Muscle layer of duodenum (tissue), 2 donors: ENCODE measurements at regions not wholly inside any gene's neighbourhood (a gene's known extent, or its start where the extent isn't known, plus 50 kb on each side); places are given as distances from the start of the nearest gene placed in this dataset.

Source experiments
- H3K27ac ChIP-seq: one replicate; pipeline ENCODE4 v1.7.0; 2013; ENCODE audit warnings: mild to moderate bottlenecking, low read length
- H3K27me3 ChIP-seq: one replicate; pipeline ENCODE4 v1.7.0; 2013; ENCODE audit warnings: low read depth, mild to moderate bottlenecking, control low read depth, low read length
- H3K36me3 ChIP-seq, 2 donors: one replicate each; pipeline ENCODE4 v1.7.0; 2013; ENCODE audit warnings: low read length in 2 of 2, control low read depth in 1 of 2, mild to moderate bottlenecking in 1 of 2; ENCODE audit not compliant: insufficient read depth in 2 of 2, control insufficient read depth in 1 of 2
- H3K4me1 ChIP-seq, 2 donors: one replicate each; pipeline ENCODE4 v1.7.0; 2013; ENCODE audit warnings: low read length in 2 of 2, mild to moderate bottlenecking in 2 of 2, control low read depth in 1 of 2, moderate library complexity in 1 of 2; ENCODE audit not compliant: insufficient read depth in 2 of 2, control insufficient read depth in 1 of 2
- H3K4me3 ChIP-seq, 2 donors: one replicate each; pipeline ENCODE4 v1.7.0; 2013; ENCODE audit warnings: low read length in 2 of 2, low read depth in 1 of 2, mild to moderate bottlenecking in 1 of 2
- H3K9me3 ChIP-seq, 2 donors: one replicate each; pipeline ENCODE4 v1.7.0; 2013; ENCODE audit warnings: low read length in 2 of 2, control low read depth in 1 of 2, mild to moderate bottlenecking in 1 of 2; ENCODE audit not compliant: control insufficient read depth in 1 of 2
- donor health status: healthy.

DNA sequence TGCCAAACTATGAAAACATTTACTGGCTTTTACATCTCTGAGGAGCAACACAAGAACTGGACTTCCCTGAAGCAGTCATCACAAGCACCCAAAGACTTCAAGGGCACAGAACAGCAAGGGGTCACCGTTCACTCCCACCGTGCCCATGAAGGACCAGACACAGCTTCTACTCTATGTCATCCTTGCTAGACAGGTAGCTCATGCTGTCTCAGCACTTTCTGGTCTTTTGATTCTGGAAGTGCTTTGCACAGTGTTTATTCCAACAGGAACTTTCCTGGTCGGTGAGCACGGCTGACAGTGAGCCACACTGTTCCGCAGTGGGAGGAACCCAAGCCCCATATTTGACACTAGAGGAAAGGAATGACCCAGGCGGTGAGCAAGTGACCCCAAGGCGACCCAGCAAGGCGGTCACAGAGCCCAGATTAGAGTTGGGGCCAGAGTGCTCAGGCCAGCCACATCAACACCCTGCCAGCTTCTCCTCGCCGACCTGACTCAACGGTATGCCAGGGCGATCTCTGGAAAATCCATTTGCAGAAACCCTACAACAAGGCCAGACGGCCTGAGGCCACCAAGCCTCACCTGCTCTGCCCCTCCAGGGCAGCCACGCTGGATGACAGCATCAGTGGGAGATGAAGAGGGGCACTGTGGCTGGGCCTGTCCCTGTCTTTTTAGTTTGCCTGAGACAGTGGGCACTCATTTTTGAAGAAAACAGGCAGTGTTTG lies 318.6 kb downstream of the TCERG1L start:
- Histone ChIP-seq H3K4me1 (no peaks in the 10 kb centered on the region), H3K36me3 (no peaks in the 10 kb centered on the region), H3K4me3 (no peak overlapping the region), H3K9me3 (peaks cover 0 to 4% of the 10 kb centered on the region in 2 donors), H3K27ac (no peak overlapping the region), H3K27me3 (no peaks in the 10 kb centered on the region)

- Histone ChIP-seq H3K4me3 (no peak overlapping the region), H3K27ac (no peak overlapping the region), H3K4me1 (no peaks in the 10 kb centered on the region), H3K36me3 (no peaks in the 10 kb centered on the region), H3K27me3 (no peaks in the 10 kb centered on the region), H3K9me3 (peaks cover 0 to 4% of the 10 kb centered on the region in 2 donors)
Observed at GRCh38 chr10:130993612-130994011, 317.9 kb downstream of the TCERG1L start.

GRCh38 chr10:130994191-130994590 lies 317.3 kb downstream of the TCERG1L start:
- H3K4me3 ChIP-seq: no peak overlapping the region
- H3K4me1 ChIP-seq: no peaks in the 10 kb centered on the region
- no peak overlapping the region for H3K27ac ChIP-seq
- no peaks in the 10 kb centered on the region for H3K27me3 ChIP-seq
- H3K36me3 ChIP-seq: no peaks in the 10 kb centered on the region
- H3K9me3 ChIP-seq: peaks cover 0 to 4% of the 10 kb centered on the region in 2 donors

DNA sequence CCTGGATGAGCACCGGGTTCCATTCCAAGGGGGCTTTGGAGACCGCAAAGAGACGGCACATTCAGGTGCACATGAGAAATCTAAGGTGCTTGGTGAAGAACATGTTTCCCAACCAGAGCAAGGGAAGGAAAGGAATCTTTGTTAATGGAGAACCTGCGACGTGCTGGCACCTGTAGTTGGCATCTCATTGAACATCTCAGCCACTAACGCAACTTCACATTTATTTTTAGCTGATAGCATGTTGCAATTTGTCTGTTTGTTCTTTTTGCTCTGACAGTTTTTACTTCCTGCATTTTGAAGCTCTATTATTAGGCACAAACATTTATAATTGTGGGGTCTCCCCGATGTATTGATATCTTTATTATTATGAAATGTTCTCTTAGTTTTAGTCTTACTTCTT lies 316.7 kb downstream of the TCERG1L start:
- Histone ChIP-seq H3K4me3 (no peak overlapping the region), H3K9me3 (peaks cover 0 to 4% of the 10 kb centered on the region in 2 donors), H3K36me3 (no peaks in the 10 kb centered on the region), H3K27me3 (no peaks in the 10 kb centered on the region), H3K4me1 (no peaks in the 10 kb centered on the region), H3K27ac (no peak overlapping the region)

- no peak overlapping the region for H3K4me3 ChIP-seq
- peaks cover 0 to 4% of the 10 kb centered on the region in 2 donors for H3K9me3 ChIP-seq
- peaks cover 4% of the 10 kb centered on the region for H3K27me3 ChIP-seq
- H3K4me1 ChIP-seq: no peaks in the 10 kb centered on the region
- no peak overlapping the region for H3K27ac ChIP-seq
- H3K36me3 ChIP-seq: no peaks in the 10 kb centered on the region
Observed at GRCh38 chr10:130997267-130998045, 314.1 kb downstream of the TCERG1L start.

- no peak overlapping the region for H3K27ac ChIP-seq
- H3K36me3 ChIP-seq: no peaks in the 10 kb centered on the region
- H3K27me3 ChIP-seq: peaks cover 4% of the 10 kb centered on the region
- no peaks in the 10 kb centered on the region for H3K4me1 ChIP-seq
- no peak overlapping the region for H3K4me3 ChIP-seq
- H3K9me3 ChIP-seq: peaks cover 0 to 4% of the 10 kb centered on the region in 2 donors
Observed at GRCh38 chr10:130998046-130998435, 313.5 kb downstream of the TCERG1L start.

- Histone ChIP-seq H3K4me1 (no peaks in the 10 kb centered on the region), H3K27me3 (peaks cover 4% of the 10 kb centered on the region), H3K36me3 (no peaks in the 10 kb centered on the region), H3K27ac (no peak overlapping the region), H3K4me3 (no peak overlapping the region), H3K9me3 (peaks cover 0 to 4% of the 10 kb centered on the region in 2 donors)
Observed at GRCh38 chr10:130998642-130999041, 312.9 kb downstream of the TCERG1L start.

DNA sequence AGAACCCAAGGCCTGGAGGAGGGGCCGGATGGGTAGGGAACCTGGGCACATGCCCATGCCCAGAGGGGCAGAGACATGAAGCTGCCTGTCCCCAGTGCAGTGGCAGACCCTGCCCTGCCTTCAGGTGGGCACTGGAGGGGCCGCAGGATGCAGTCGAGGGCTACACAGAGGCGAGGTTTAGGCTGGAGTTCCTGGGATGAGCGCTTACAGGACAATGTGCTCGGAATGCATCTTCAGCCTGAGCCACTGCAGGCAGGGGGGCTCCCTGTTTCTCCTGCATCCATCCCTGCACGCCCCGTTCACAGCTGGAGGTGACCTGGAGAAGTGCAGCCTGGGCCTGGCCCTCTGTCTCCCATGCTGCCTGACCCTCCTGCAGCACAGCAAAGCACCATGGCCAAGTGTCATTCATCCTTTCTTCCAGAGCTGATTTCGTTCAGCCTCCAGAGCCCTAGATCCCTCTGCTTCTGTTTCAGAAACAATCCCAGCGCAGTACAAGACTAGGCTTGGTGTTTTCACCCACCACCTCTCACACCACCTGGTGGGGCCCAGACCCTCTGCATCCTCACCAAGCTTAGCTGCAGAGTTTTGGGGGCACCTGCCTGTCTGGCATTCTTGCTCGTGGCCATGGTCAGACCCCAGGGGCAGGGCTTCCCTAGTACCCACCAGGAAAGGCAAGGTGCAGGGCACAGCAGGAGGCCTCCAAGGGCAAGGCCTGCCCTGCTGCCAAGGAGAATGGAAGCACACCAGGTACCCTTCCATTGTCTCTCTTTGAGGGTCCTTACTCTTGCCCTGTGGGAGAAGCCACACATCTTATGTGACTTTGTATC lies 311.9 kb downstream of the TCERG1L start:
- Histone ChIP-seq H3K9me3 (peaks cover 0 to 4% of the 10 kb centered on the region in 2 donors), H3K4me1 (no peaks in the 10 kb centered on the region), H3K27ac (no peak overlapping the region), H3K36me3 (no peaks in the 10 kb centered on the region), H3K27me3 (peaks cover 4% of the 10 kb centered on the region), H3K4me3 (no peak overlapping the region)

DNA sequence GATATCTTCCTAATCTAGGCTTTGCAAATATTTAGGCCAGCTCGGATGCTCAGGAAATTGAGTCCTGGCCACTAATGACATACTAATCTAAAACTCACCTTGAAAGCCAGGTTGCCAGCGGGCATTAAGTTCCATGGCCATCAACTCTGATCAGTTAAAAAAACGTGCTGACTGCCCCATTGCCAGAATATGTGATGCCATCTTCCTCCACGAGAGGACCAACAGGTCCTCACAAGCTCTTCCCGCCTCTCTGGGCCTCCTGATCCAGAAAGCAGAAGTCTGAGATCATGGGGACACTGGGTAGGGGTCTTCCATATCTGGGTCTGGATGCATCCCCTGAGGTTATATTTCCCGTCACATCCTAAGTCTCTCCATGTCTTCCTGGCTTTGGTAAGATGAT lies 311.3 kb downstream of the TCERG1L start:
- Histone ChIP-seq H3K27ac (no peak overlapping the region), H3K4me1 (no peaks in the 10 kb centered on the region), H3K27me3 (peaks cover 4% of the 10 kb centered on the region), H3K9me3 (peaks cover 0 to 4% of the 10 kb centered on the region in 2 donors), H3K36me3 (no peaks in the 10 kb centered on the region), H3K4me3 (no peak overlapping the region)

DNA sequence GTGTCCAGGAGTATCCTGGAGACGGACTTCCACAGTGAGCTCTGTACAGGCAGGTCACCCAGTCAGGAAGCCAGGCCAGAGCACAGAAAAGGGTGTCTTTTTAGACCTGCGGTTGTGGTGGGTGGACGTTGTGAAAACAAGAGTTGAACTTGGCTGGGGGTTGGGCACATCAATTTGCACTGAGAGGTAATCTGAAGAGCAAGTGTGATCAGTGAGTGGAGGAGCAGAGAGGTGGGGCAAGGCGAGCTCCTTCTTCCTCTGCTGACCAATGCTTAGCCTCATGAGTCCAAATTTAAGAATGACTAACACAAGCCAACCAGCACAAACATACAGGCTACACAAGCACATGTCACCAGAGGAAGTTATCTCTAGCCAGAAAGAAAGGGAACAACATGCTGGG lies 310.8 kb downstream of the TCERG1L start:
- Histone ChIP-seq H3K4me1 (no peaks in the 10 kb centered on the region), H3K27me3 (peaks cover 4% of the 10 kb centered on the region), H3K36me3 (no peaks in the 10 kb centered on the region), H3K9me3 (peaks cover 0 to 4% of the 10 kb centered on the region in 2 donors), H3K4me3 (no peak overlapping the region), H3K27ac (no peak overlapping the region)

DNA sequence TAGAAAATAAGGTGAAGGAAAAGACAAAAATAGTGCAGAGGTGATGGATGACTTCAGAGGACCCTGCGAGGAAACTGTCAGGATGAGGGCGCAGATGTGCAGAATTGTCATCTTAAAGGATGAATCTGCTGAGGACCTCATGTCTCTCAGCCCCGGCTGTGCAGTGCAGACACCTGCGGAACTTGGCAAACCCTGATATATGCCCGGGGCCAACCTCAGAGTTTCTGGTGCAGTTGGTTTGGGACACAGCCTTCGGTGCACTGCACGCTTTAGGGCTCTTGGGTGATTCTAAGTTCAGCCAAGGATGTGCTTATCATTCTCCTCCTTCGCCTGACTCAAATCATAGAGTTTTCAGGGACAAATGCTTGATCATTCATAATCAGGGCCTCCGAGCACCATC lies 310.1 kb downstream of the TCERG1L start:
- H3K4me3 ChIP-seq: no peak overlapping the region
- H3K27me3 ChIP-seq: peaks cover 4% of the 10 kb centered on the region
- peaks cover 0 to 3% of the 10 kb centered on the region in 2 donors for H3K9me3 ChIP-seq
- H3K36me3 ChIP-seq: no peaks in the 10 kb centered on the region
- H3K27ac ChIP-seq: no peak overlapping the region
- no peaks in the 10 kb centered on the region for H3K4me1 ChIP-seq
